A673 (cell line): ENCODE measurements at regions not wholly inside any gene's neighbourhood (a gene's known extent, or its start where the extent isn't known, plus 50 kb on each side); places are given as distances from the start of the nearest gene placed in this dataset.

Source experiments
- BruUV-seq: library from RNA; stranded (reverse); fragments of 400-500 nt; replicated peaks from 2 replicates; lab custom pipeline; 2021; lab: Mats Ljungman, UMichigan
- CTCF ChIA-PET: fragments of 300-600 bp; sonication (Branson Sonifier 250); formaldehyde crosslinking; loops from one replicate; lab custom pipeline; 2022; ENCODE audit warnings: antibody characterized with exemption; lab: Charles Lee
- POLR2A ChIA-PET: fragments of 300-600 bp; sonication (Branson Sonifier 250); formaldehyde crosslinking; loops from one replicate; lab custom pipeline; 2022; ENCODE audit warnings: antibody characterized with exemption; ENCODE audit not compliant: low non-redundant PET; lab: Charles Lee
- DNase-seq: peaks from one replicate; pipeline ENCODE4 v3.0.0-alpha.2; 2015; ENCODE audit warnings: low spot score
- H3K27ac ChIP-seq: fragments of 200-600 bp; sonication (generic); 2 replicates; pipeline ENCODE4 v1.5.1; 2016; ENCODE audit warnings: mixed run types, low read depth, mild to moderate bottlenecking, mixed read lengths, antibody characterized with exemption, low read length; ENCODE audit not compliant: poor library complexity, severe bottlenecking
- H3K27me3 ChIP-seq: fragments of 200-600 bp; sonication (generic); replicated peaks from 2 replicates; pipeline ENCODE4 v1.6.1; 2017; ENCODE audit warnings: mixed run types, low read depth, mild to moderate bottlenecking, mixed read lengths, antibody characterized with exemption, low read length; ENCODE audit not compliant: insufficient read depth, poor library complexity
- H3K36me3 ChIP-seq: fragments of 200-600 bp; sonication (generic); 2 replicates; pipeline ENCODE4 v1.6.1; 2016; ENCODE audit warnings: mixed run types, mild to moderate bottlenecking, mixed read lengths, antibody characterized with exemption, low read length; ENCODE audit not compliant: insufficient read depth, poor library complexity, severe bottlenecking
- H3K4me1 ChIP-seq: fragments of 200-600 bp; sonication (generic); 2 replicates; pipeline ENCODE4 v1.6.1; 2017; ENCODE audit warnings: mixed run types, mild to moderate bottlenecking, mixed read lengths, antibody characterized with exemption, low read length; ENCODE audit not compliant: insufficient read depth, poor library complexity, severe bottlenecking
- H3K4me3 ChIP-seq: fragments of 200-600 bp; sonication (generic); 2 replicates; pipeline ENCODE4 v1.5.1; 2016; ENCODE audit warnings: low read depth, mixed run types, mild to moderate bottlenecking, mixed read lengths, low read length; ENCODE audit not compliant: poor library complexity, severe bottlenecking
- H3K9me3 ChIP-seq: fragments of 200-600 bp; sonication (generic); 2 replicates; pipeline ENCODE4 v1.6.1; 2016; ENCODE audit warnings: mixed run types, low read depth, mild to moderate bottlenecking, mixed read lengths, antibody characterized with exemption, low read length; ENCODE audit not compliant: poor library complexity, severe bottlenecking
- CTCF ChIP-seq: fragments of 300-800, 200-600 bp; sonication (generic); conservative IDR thresholded peaks from 2 replicates; pipeline ENCODE4 v1.5.1; 2017; ENCODE audit warnings: low read depth, mild to moderate bottlenecking, antibody characterized with exemption, low read length, moderate library complexity, mixed read lengths
- EZH2 ChIP-seq: fragments of 200-600 bp; sonication (generic); IDR thresholded peaks from 2 replicates; pipeline ENCODE4 v1.6.1; 2017; ENCODE audit warnings: borderline replicate concordance, low read depth, mild to moderate bottlenecking, mixed read lengths, antibody characterized with exemption, low read length; ENCODE audit not compliant: poor library complexity, severe bottlenecking
- intact Hi-C: fragments of 100-400 bp; cut with micrococcal nuclease; formaldehyde crosslinking; loops from one replicate; pipeline ENCODE4 v1.10.0; 2022; ENCODE audit not compliant: unreplicated experiment

- Histone ChIP-seq H3K9me3 (no peaks in the 10 kb centered on the region), H3K27ac (no peak overlapping the region), H3K4me3 (no peak overlapping the region), H3K36me3 (no peaks in the 10 kb centered on the region), H3K4me1 (no peaks in the 10 kb centered on the region), H3K27me3 (no peaks in the 10 kb centered on the region)
- intact Hi-C loops, result no loop called here
- BruUV-seq, result no TSS peak
- POLR2A ChIA-PET, result no interaction called here
- CTCF ChIA-PET, result interaction anchor here (0.6 to 0.7 kb wide), 2 partner anchors 14 to 341 kb away, joined by 3 to 6 read pairs; no protein-coding TSS in a partner anchor
- TF ChIP-seq EZH2 (no peak), CTCF (peak; percentile 40)
- peak; percentile 2 for DNase-seq
These were observed 864.7 kb downstream of the TRIB2 start for GRCh38 chr2:13581471-13581870.

- H3K36me3 ChIP-seq, result no peaks in the 10 kb centered on the region
- BruUV-seq, result no TSS peak
- H3K27me3 ChIP-seq, result peaks cover 5% of the 10 kb centered on the region
- no peak overlapping the region for H3K27ac ChIP-seq
- TF ChIP-seq CTCF (no peak), EZH2 (no peak)
- H3K4me1 ChIP-seq, result no peaks in the 10 kb centered on the region
- intact Hi-C loops, result no loop called here
- DNase-seq, result no peak
- ChIA-PET POLR2A (no interaction called here), CTCF (no interaction called here)
- H3K9me3 ChIP-seq, result no peaks in the 10 kb centered on the region
- no peak overlapping the region for H3K4me3 ChIP-seq
These were observed 866.9 kb downstream of the TRIB2 start for GRCh38 chr2:13583609-13584008.

- no TSS peak for BruUV-seq
- intact Hi-C loops, result no loop called here
- TF ChIP-seq CTCF (no peak), EZH2 (no peak)
- no peak overlapping the region for H3K4me3 ChIP-seq
- H3K9me3 ChIP-seq, result no peaks in the 10 kb centered on the region
- H3K4me1 ChIP-seq, result no peaks in the 10 kb centered on the region
- H3K27ac ChIP-seq, result no peak overlapping the region
- DNase-seq, result no peak
- peaks cover 5% of the 10 kb centered on the region for H3K27me3 ChIP-seq
- ChIA-PET POLR2A (no interaction called here), CTCF (no interaction called here)
- H3K36me3 ChIP-seq, result no peaks in the 10 kb centered on the region
These were observed 867.3 kb downstream of the TRIB2 start for GRCh38 chr2:13584020-13584419.
